ENCODE measurements at regions not wholly inside any gene's neighbourhood (a gene's known extent, or its start where the extent isn't known, plus 50 kb on each side); places are given as distances from the start of the nearest gene placed in this dataset.

DNA sequence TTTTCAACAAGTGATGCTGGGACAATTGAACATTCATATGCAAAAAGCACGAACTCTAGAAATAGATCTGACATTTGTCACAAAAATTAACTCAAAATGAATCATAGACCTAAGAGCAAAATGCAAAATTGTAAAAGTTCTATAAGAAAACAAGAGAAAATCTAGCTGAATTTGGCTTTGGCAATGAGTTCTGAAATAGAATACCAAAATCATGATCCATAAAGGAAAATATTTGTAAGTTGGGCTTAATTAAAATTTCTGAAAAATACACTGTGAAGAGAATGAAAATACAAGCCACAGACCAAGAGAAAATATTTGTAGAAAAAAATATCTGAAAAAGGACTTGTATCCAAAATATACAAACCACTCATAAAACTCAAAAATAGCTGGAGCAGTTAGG, 698.8 kb upstream of the CELF2 start:
- TF ChIP-seq CTCF (IDR thresholded peaks at IDR 0.05) (no peak), POLR2A (IDR thresholded peaks at IDR 0.05) (no peak), POLR2AphosphoS5 (IDR thresholded peaks at IDR 0.05) (no peak)
